ENCODE measurements at regions not wholly inside any gene's neighbourhood (a gene's known extent, or its start where the extent isn't known, plus 50 kb on each side); places are given as distances from the start of the nearest gene placed in this dataset.

GRCh38 chr6:84390851-84391250, 163.4 kb upstream of the CEP162 start:
- no peak for TF ChIP-seq USF1 (IDR thresholded peaks at IDR 0.05)
- no peak for TF ChIP-seq MAX (IDR thresholded peaks at IDR 0.05)
- no peak for TF ChIP-seq FOXM1 (IDR thresholded peaks at IDR 0.05; ENCODE audit: borderline replicate concordance, low read depth)
- no peak for TF ChIP-seq EP300 (IDR thresholded peaks at IDR 0.05; ENCODE audit: borderline replicate concordance)
- no peak for TF ChIP-seq YY1 (IDR thresholded peaks at IDR 0.05; ENCODE audit: low read depth)
- no peak for TF ChIP-seq RAD21 (IDR thresholded peaks at IDR 0.05; ENCODE audit: low read depth)
- TF ChIP-seq ZBTB7A (IDR thresholded peaks at IDR 0.05; ENCODE audit: low read depth) = no peak
- no peak for TF ChIP-seq TEAD4 (IDR thresholded peaks at IDR 0.05)
- no peak for TF ChIP-seq EGR1 (IDR thresholded peaks at IDR 0.05)
- TF ChIP-seq TAF1 (IDR thresholded peaks at IDR 0.05; ENCODE audit: low read depth) = no peak
- no peak for TF ChIP-seq REST (IDR thresholded peaks at IDR 0.05; ENCODE audit: low read depth)
- TF ChIP-seq CREB1 (IDR thresholded peaks at IDR 0.05; ENCODE audit: low read depth) = no peak
- no peak for TF ChIP-seq CEBPB (IDR thresholded peaks at IDR 0.05)
- no peak for TF ChIP-seq TCF12 (IDR thresholded peaks at IDR 0.05; ENCODE audit: low read depth)
